GM21390 (cell line): ENCODE measurements at regions not wholly inside any gene's neighbourhood (a gene's known extent, or its start where the extent isn't known, plus 50 kb on each side); places are given as distances from the start of the nearest gene placed in this dataset.
A peak's percentile ranks its signal among the peaks of the same experiment; 100 is the strongest.
"Not testable (repeated sequence)": the region's sequence is repeated elsewhere in the genome, so short reads cannot be mapped to it uniquely, and the experiment has no call there.

Source experiments
- ATAC-seq: cut with Tn5 transposase; IDR thresholded peaks from one replicate; pipeline ENCODE4 v1.9.1; 2021; ENCODE audit not compliant: unreplicated experiment

DNA sequence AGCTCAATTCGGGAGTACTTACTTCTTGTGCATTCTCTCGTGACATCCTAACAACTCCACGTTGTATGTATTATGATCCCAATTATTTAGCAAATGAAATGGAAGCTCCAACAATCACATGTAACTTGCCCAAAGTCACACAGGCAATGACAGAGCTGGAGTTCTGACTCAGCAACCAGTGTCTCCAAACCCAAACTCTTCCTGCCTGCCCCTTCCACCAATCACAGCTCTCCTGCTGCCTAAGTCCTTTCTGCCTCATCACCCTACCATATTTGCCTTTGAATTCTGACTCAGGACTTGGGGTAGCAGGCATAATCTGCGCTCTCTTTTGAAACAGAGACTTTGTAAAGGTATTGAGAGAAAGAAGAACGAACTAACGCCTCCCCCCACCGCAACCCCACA, 245.2 kb upstream of the MAF start:
- no peak for ATAC-seq

GRCh38 chr16:79845033-79845733, 244.6 kb upstream of the MAF start:
- ATAC-seq: peak; percentile 85

GRCh38 chr16:79844603-79845002, 244.1 kb upstream of the MAF start:
- ATAC-seq: no peak

- peak; percentile 57 for ATAC-seq
These were observed 243.1 kb upstream of the MAF start for GRCh38 chr16:79843631-79844043.

- ATAC-seq: no peak
These were observed 242.6 kb upstream of the MAF start for GRCh38 chr16:79843145-79843544.

DNA sequence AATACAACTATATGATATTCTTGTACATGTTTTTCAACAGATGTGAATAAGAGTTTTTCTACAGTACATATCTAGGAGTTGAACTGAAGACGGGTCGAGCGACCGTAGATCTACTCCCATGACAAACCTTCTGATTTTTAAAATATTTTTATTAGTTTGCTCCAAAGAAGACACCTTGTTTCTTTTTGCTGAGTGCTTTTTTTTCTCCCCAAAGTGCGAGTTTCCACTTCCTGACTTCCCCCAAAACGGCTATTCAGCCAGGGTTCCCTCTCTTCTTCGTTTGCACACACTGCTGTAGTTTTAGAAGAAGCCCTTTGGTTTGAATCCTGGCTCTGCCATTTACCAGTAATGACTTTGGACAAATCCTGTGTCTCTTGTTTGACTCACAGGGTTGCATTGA, 241.7 kb upstream of the MAF start:
- ATAC-seq: no peak

DNA sequence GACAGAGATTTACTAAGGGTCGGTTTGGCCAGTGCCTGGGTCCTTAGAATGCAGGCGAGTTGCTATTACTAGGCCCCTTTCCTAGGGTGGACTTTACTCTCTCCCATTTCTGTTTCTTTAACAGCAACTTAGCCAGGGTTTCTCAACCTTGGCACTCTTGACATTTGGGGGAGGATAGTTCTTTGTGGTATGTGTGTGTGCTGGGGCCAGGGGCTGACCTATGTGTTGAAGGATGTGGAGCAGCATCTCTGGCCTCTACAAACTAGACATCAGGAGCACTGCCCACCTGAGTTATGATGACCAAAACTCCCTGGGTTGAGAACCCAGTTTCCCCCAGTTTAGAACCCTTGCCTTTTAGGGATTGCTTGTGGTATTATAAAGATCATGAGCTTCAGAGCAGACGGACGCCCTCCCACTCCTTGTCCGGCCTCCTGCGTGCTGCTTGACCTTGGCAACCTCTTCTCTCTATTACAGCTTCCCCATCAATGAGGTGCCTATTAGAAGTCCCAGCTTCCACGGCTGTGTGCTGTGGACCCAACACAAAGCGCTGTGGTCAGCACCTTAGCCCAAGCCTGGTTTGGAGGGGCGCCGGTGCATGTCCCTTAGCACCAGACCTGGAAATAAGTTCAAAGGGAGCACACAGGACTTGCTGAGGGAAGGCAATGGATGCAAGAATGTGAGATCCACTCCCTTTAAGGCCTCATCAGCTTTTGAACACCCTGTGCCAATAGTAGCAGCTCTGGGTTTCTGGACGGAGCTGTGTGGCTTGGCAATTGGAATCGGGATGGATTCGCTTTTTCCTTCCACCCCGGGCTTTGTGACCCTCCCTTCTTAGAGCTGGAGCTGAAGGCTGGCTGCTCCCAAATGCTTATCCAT, 239.2 kb upstream of the MAF start:
- ATAC-seq: no peak

GRCh38 chr16:79838496-79839259, 238.1 kb upstream of the MAF start:
- ATAC-seq: no peak

DNA sequence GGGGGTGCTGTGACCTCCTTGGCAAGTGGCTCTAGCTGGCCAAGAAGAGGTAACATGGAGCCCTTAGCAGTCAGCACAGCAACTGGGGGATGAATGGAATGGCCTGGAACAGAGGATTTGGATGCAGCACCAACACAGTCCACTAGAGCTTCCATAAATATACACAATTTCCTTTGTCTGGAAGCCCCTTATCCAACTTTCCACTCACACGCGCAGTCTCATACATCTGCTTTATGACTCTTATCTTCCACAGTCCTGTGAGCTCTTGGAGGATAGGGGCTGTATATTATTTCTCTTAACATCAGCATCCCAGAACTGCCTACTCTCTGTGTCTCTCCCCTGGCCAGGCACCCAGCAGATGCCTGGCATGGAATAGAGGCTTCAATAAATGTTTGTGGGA, 235.6 kb upstream of the MAF start:
- no peak for ATAC-seq

GRCh38 chr16:79835194-79835593, 234.7 kb upstream of the MAF start:
- no peak for ATAC-seq

DNA sequence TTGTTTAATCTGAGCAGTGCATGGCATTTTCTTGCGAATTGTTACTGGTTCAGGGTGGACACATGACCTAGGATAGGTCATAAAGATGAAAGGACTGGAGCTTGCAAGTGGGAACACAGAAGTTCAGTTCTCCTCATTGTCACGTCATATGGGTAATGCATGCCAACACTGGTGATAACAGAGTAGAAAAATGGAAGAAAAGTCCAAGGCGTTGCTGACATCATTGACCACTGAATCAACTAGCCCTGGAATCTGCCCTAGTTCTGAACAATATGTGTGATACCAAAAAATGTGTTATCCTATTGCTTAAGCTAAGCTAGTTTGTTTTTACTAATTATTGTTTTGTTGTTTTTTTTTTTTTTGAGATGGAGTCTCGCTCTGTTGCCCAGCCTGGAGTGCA, 234.2 kb upstream of the MAF start:
- no peak for ATAC-seq

DNA sequence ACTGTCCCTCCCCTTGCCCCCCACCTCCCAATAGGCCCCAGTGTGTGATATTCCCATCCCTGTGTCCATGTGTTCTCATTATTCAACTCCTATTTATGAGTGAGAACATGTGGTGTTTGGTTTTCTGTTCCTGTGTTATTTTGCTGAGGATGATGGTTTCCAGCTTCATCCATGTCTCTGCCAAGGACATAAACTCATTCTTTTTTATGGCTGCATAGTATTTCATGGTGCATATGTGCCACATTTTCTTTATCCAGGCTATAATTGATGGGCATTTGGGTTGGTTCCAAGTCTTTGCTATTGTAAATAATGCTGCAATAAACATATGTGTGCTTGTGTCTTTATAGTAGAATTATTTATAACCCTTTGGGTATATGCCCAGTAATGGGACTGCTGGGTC, 233.5 kb upstream of the MAF start:
- ATAC-seq: not testable (repeated sequence)

- ATAC-seq: no peak
These were observed 233.0 kb upstream of the MAF start for GRCh38 chr16:79833559-79833958.

GRCh38 chr16:79826732-79827475, 226.4 kb upstream of the MAF start:
- ATAC-seq: no peak

DNA sequence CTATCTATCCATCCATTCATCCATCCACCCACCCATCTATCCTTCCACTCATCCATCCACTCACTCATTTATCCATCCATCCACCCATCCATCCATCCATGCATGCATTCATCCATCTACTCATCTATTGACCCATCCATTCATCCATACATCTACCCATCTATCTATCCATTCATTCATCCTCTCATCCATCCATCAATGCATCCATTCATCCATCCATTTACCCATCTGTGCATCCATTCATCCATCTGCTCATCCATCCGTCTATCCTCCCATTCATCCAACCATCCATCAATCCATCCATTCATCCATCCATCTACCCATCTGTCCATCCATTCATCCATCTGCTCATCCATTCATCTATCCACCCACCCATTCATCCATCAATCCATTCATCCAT, 224.5 kb upstream of the MAF start:
- no peak for ATAC-seq

DNA sequence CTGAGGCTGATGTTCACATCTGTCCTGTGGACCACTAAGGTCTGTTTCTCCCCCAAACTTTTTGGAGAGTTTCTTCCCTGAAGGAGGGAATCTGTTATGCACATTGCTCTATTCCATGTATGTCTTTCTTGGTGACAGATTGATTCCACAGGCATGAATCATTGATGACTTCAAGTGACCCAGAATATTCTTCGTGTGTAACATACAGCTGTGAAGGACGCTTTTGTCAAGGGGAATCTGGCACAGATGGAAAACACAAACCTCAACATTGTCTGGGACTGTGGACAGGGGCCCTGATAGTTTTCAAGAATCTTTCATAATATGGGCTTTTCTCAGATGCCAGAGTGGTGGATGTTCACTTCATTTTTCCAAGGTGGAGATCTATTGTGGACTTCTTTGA, 223.1 kb upstream of the MAF start:
- ATAC-seq: no peak

DNA sequence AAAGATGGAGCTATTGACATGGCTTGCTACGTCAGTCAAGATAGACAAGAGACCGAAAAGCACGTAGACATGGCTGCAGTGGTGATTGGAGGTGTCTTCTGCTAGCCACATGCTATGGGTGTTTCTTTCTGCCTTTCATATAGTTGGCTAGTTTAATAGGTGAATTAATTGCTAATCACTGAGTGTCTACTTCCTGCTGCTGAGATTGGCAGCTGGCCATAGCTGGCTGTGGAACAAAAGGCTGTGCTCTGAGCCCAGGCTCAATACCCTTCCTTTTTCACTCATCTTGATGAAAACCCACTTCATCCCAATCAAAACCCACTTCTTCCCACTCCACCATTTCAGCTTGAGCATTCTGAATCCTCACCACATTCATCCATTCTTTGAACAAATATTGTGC, 221.4 kb upstream of the MAF start:
- no peak for ATAC-seq

- ATAC-seq: no peak
These were observed 215.6 kb upstream of the MAF start for GRCh38 chr16:79816081-79816497.

DNA sequence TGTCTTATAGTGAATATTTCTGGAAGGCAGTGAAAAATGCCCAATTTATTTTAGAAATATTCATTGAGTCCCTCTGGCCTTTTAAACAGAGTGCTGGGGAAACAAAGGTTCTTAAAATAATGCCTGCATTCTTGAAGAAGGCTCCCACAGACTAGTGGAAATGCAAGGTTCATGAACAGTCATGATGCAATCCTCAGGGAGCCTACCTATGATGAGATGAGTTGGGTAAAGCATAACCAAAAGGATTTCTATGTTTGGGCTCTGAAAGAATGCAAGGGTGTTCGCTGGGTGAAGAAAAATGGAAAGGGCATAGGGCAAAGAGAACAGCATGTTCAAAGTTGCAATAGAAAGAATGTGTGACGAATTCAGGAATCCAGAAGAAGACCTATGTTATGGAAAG, 214.5 kb upstream of the MAF start:
- ATAC-seq: no peak

- no peak for ATAC-seq
These were observed 213.6 kb upstream of the MAF start for GRCh38 chr16:79814124-79814523.

DNA sequence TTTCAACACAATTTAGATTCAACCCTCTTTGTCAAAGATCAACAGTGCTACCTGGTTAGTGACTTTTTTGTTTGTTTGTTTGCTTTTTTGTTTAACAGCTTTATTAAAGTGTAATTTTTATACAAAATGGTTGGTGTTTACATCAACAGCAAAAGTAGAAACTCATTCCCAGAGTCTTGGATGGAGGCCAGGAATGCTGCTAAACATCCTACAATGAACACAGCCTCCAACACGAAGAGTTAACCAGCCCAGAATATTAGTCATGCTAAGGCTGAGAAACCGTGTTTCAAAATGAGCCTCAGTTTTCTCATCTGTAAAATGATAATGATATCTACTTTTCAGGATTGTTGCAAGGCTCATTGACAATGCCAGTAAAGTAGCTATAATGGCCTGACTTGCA, 211.0 kb upstream of the MAF start:
- ATAC-seq: no peak
